ENCODE measurements at regions not wholly inside any gene's neighbourhood (a gene's known extent, or its start where the extent isn't known, plus 50 kb on each side); places are given as distances from the start of the nearest gene placed in this dataset.
"Not testable (repeated sequence)": the region's sequence is repeated elsewhere in the genome, so short reads cannot be mapped to it uniquely, and the experiment has no call there.

DNA sequence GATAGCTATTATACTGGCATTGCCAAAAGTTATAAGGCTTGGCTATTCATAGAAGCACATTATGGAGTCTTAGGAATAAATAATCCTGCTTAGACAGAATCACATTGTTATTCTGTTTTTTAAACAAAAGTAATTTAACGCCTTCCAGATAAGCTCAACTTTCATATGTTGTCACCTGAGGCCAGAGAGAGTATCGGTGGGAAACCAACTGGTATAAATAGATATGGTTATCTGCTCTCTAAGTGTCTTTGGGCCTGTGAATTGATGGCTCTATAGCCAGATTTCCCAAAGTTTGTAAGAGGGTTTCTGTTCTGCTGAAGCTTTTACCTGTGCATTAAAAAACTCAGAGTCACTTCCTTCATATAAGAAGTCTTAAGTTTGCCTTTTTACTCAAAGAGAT, 1449.4 kb downstream of the CDH11 start:
- DNase-seq: no peak

DNA sequence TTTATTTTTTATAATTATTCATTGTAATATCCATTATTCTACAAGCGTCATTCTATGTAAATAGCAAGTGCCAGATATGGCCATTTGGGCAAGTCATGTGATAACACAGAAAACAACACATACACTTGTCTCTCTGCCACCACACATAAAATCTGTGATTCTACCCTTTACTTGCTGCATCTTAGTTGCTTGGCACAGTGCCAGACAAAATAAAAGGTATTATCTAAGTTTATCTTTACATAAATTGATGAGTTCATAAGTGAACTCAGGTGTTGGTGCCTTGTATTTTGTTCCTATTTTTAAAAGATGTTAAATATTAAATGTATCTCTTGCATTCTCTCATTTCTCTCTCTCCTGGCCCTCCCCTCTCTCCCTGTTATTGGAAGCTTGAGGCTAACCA, 1458.7 kb downstream of the CDH11 start:
- no peak for DNase-seq

DNA sequence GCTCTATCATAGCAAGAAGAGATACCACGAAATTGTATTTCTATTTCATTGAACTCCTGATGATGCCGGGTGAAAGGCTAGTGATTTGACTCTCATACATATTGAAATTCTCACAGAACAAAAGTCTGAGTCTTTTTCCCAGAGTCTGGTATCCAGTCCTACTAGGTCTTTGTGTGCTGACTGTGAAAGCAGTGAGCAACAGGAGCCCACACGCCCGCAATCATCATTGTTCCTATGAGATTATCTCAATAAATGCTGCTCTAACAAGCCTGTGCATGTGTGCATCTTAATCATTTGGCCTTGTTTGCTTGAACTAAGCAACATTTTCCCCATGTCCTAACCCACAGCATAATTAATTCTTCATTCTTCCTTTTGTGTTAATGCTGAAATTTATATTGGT, 1466.0 kb downstream of the CDH11 start:
- no peak for DNase-seq

DNA sequence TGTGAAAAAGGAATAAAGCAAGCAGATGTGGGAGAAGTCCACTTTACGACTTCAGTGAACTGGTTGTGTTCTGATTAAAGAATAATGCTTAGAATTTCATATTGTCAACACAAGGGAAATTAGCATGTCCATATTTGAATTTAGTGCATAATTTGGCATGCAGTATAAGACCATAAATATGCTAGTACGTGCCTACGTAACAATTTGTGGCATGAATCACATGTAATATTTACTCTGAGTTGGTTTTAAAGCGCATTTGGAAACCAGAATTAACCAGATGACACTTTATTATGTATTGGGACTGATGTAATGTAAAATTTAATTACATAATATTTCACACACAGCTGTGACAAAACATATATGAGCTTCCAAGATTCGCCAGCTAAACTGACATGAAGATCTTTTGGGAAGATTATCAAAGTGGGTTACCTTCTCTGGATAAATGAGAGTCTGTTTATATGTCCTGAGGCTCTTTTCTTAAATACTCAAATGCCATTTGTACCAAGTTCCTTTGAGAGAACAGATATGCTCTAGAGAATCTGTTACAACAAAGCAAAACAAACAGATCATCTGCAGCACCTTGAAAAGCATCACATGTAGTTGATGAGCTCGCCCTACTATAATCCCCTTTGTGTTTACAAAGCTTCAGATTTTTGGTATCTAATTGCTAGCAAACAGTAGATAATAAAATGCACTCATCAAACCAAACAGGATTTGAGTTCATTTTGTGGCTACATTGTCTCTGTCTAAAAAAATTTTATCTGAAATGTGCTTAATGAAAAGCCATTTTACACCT, 1468.6 kb downstream of the CDH11 start:
- peak; percentile 45 for DNase-seq

DNA sequence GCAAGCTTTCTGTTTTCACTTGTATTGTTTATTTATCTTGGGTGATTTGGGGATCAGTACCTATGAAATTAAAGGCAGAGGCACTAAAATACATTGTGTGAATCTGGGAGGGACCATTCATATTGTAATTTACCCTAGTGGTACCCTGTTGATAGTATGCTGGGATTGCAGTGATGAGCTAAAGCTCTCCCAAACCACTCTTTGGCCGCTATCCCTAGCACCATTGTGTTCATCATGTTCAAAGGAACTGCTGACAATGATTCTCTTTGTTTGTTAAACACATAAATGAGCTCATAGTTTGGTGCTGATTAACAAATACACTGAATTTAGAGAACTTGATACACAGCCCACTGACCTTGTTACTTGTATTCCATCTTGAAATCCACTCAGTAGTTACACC, 1469.8 kb downstream of the CDH11 start:
- peak; percentile 10 for DNase-seq

DNA sequence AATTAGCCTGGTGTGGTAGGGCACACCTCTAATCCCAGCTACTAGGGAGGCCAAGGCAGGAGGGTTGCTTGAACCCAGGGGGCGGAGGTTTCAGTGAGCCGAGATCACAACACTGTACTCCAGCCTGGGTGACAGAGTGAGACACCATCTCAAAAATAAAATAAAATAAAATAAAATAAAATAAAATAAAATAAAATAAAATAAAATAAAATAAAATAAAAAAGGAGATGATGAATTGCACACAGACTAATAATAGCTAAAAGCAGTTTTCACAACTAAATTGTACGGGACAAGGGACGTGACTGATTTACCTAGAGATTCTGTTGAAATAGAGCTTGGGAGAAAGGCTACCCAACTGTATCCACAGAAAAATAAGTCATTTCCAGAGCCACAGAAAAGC, 1471.3 kb downstream of the CDH11 start:
- no peak for DNase-seq

DNA sequence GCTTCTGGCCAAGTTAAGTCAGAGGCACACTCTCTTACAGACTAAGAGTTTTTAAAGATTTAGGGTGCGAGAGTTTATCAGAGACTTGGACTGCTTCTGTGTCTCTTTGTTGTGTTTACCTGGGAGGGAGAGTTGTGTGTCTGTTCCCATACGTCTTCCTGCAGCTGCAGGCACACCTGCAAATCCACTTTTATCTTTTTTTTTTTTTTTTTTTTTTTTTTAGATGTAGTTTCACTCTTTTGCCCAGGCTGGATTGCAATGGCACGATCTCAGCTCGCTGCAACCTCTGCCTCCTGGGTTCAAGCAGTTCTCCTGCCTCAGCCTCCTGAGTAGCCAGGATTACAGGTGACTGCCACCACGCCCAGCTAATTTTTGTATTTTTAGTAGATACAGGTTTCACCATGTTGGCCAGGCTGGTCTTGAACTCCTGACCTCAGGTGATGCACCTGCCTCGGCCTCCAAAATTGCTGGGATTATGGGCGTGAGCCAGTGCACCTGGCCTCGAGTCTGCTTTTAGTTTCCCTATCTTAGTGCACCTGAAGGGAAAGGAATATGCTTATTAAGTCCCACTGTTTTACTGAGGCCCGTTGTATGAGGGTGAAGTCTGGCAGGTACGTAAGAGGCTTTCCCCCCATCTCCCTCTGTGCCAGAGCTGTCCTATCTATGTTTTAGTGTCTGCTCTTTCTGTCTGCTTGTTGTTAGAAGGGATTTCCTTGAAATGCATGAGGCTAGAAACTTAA, 1488.0 kb downstream of the CDH11 start:
- not testable (repeated sequence) for DNase-seq

DNA sequence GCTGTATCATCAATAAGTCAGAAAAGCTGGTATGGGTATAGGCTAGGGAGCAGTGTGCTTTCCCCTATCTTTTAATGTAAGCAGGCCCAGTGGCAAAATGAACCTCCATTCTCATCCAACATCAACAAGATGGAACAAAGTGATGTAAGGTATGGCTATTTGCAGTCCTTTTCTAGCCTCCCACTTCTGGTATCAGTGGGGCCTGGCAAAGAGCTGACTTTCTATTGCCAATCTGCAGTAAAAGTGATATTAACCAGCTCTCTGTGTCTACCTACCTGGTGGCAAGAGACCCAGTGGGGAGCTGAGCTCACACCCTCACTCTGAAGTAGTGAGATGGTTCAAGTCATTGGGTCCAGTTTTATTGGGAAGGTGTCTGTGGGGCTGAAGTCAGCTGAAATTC, 1492.6 kb downstream of the CDH11 start:
- no peak for DNase-seq

DNA sequence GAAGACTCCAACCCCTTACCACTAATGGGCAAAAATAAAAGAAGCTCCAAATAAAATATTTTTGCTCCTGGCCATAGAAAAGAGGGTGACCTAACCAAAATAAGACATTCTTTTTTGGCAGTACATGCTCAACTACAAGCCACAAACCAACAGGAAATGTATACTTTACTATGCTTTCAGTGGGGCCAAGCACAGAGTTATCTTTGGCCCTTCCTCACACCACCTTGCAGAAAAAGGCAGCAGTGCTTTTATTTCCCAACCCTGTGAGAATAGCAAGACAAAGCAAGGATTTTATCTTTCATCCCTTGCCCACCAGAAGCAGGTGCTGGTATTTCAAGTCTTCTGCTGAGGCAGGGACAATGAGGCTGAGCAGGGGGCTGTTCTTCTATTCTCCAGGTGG, 1493.1 kb downstream of the CDH11 start:
- DNase-seq: no peak

DNA sequence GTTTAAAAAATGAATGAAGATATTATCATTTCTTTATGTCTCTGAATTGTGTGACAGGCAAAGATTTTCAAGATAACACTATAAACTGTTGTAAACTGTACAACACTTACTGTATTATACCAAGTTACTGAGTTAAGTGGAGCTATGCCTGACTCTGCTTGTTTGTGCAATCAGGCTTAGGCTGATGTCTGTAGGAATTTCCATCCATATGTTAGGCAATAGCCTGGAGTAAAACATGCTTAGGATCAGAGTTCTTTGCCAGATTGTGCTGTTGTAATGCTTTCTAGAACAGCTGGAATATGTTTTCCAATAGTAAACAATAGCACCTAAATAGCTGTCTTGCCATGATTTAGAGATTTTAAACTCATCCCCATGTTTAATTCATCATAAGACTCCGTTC, 1496.7 kb downstream of the CDH11 start:
- DNase-seq: no peak

DNA sequence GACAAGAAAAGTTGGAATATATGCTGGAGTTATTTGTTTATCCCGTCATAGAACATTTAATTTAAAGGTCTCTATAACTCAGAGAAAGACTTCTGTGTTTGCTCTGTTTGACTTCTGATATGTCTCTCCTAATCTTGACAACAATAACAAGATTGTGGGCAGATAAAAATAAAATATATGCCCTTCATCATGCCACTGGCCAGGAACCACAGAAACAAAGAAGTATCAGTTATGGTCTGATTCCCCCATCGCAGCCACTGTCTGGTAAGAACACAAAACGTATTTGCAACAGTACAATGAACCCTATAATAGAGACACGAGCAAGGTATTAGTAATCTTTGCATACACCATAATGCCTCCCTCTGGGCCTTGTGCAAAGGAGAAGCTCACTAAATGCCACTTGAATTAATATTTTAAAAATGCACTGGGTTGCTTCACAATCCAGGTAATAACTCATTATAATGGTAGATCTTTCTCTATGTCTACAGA, 1498.3 kb downstream of the CDH11 start:
- DNase-seq: no peak

DNA sequence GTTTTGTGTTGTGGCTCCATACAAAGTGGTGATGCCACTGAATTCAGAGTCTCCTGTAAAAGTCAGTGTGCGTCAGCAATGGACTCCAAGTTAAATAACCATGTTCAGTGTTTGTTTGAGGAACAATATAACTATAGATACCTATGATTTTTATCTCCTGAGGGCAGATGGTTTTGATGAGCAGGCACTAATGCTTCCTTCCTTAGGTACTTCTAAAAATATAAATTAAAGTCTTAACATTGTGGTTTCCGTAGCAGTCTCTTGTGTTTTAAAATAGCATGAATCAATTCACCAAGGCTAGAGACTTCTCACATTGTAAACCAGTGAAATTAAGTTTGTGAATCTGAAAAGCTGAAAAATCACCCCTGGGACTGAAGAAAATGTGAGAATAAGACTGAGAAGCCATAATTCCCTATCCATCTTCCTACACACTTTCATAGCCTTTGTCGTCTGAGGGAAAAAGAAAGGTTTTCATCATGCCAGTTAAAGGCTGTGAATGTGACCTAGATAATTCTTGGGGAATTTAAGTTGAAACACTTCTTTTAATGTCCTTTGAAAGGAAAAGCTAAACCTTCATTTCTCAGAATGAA, 1502.9 kb downstream of the CDH11 start:
- DNase-seq: no peak

DNA sequence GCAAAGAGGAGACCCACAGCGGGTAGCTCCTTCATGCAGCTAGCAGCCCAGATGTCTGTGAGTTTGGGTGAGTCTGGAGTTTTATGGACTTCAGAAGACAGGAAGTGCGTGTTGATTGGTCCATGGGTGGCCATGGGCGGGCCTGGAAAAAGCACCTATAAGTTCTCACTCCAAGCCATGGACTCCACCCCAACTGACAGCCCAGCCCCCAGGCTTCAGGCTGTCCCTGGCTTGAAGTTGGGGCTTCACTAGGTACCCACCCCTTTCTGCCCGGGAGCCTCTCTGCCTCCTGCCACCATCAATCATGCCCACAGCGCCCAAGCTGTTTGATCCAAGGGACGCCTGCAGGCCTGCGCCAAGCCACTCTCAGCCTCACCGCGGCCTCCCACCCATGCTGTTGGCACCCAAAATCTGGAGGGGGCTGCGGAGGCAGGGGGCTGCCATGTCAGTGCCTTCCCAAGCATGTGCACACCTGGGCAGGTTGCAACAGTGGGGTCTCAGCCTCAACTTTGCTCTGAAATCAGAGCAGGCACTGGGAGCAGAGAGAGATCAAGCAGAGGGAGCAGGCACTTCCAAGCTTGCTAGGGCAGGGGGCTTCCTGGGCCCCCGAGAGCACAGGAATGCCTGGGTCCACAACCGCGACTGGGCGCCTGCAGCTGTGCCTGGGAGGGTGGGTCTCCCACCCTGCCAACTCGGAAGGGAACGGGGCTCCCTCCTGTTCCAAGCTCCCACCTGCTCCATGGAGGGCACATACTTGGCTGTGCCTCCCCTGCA, 1503.7 kb downstream of the CDH11 start:
- DNase-seq: peak; percentile 51

DNA sequence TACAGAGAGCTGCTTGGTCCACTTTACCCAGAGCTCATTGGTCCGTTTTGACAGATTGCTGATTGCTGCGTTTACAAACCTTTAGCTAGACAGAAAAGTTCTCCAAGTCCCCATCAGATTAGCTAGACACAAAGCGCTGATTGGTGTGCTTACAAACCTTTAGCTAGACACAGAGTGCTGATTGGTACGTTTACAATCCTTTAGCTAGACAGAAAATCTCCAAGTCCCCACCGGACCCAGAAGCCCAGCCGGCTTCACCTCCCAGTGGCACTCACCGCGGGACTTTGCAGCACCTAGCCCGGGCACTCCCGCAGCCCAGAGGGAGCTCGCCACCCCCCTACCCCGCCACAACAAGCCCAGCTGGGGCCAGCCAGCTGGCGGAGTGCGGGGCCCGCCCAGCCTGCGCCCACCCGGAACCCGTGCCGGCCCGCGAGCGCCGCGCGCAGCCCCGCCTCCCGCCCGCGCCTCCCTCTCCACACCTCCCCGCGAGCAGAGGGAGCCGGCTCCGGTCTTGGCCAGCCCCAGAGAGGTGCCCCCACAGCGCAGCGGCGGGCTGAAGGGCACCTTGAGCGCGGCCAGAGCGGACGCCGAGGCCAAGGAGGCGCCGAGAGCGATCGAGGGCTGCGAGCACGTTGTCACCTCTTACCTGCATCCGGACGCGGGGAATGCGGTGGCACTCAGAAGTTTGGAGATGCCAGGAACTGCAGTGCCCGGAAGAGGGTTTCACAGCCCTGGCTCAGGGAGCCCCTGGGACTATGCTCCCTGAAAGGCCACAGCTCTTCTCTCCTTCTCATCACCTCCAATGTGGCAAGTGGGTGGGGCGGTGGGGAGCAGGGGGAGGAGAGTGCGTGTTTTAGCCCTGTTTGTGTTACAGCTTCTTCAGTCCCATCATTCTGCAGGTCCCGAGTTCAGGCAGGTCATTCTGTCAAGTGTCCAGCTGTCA, 1504.5 kb downstream of the CDH11 start:
- DNase-seq: peak; percentile 51

DNA sequence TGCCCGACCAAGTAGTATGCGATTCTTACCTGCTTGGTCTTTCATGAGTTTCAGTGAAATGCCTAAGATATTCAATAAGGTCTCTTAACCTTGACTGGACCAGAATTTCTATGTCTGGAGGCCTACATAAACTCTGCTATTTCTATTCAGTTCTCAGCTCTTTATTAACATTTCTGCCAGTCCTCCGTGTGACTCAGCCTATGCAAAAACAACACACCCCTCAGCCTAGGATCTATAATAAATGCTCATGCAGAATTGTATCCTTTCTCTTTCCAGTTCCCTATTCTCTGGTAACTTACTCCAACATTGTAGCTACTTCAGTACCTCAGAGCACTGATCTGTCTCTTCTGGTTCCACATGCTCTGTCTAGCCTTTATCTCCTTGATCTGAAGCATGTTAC, 1507.4 kb downstream of the CDH11 start:
- no peak for DNase-seq

DNA sequence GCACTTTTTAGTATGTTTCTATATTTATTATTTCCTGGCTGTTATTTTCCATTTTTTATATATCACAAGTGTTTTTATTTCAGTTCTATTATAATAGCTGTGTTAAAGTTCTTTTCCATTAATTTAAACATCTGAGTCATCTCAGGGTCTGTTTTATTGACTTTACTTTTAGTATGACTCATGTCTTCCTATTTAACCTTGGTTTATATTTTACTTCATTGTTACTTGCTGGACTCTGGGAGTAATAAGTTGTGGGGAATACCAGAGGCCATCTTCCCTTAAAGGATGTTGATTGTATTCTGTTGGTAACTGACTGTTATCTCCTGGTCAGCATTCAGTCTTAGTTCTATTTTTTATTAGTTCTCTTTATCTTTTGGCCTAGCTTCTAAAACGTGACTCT, 1508.2 kb downstream of the CDH11 start:
- DNase-seq: no peak

DNA sequence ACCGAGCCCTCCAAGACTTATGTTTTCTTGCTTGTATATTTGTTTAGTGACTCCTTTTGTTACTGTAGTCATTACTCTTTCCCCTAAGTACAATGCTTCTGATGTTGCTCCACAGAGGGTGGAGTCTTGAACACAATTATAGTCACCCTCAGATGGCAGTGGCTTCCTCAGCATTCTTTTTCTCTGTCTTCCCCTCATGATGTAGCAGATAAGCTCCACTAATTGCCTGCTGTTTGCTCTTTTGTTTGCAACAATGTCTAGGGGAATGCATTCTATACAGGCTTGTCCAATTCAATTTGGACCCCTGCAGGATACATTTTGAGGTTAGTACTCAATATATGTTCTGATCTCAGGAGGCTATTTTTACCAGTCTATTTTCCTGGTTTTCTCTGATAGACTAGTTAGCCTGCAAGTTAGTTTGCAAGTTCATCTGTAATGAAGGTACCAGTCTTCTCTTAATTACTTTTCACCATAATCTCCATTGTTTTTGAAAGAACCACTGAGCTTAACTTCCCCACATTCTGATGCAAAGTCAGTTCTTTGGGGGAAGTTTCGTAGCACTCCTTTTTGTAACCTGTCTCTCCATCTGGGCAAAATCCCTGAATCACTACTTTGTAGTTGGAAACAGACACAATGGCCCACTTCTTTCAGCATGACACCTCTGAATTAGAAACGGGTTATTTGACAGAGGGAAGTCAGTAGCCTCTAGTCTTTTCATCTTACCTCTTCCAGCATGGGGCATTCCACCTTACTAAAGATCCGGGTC, 1509.2 kb downstream of the CDH11 start:
- no peak for DNase-seq

DNA sequence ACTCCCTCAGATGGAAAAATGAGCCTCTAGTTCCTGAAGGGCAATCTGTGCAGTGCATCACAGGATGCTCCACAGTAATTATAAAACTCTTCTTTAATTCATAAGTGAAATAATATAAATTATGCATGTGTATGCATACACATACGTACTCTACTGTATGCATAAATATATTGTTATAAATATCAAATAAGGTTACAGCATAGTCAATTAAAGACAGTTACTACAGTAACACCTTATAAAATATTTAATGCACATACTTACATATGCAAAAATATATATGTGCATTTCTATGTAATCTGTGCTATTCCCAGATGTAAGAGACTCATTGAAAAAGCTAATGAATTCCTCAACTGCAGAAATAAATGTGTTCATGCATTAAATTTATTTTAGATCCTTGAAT, 1515.1 kb downstream of the CDH11 start:
- no peak for DNase-seq

DNA sequence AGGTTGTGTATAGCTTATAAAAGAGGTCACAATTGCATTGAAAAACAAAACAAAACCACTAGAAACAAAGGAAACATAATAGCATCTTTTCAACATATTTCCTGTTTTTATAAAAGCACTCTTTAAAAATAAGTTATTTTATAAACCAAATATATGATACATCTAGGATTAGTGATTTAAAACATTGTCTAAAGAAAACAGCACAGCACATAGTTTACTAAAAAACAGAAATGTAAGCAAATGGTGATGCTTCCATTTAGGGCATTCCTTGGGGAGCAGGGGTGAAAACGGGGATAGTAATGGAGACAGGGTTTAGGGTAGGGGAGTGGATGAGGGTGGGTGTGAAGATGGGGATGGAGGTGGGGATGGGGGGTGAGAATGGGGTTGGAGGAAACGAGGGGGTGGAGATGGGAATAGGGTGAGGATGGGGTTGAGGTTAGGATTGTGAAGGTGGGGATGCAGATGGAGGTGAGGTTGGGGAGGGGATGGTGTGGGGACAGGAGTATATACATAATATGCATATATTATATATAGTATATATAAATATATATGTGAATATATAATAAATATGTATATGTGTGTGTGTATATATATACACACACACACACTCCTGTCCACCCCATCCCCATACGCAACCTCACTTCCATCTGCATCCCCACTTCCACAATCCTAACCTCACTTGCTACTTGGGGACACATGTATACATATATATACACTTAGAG, 1519.5 kb downstream of the CDH11 start:
- DNase-seq: no peak

DNA sequence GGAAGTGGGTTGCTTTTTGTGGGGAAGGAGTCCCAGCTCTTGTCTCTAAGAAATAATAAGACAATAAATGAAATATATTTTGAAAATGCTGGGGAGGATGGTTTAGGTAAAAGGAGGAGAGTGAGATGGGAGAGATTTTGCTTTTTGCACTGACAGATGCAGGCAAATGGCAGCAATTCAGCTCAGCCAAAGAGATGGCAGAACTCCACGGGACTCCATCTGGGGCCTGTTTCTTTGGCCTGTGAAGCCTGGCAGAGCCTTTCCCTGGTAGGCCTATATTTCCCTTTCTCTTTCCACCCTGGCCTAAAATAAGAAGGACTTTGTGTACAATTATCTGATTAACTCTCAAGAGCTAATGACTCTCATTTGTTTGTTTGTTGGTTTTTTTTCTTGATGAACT, 1525.1 kb downstream of the CDH11 start:
- DNase-seq: no peak

DNA sequence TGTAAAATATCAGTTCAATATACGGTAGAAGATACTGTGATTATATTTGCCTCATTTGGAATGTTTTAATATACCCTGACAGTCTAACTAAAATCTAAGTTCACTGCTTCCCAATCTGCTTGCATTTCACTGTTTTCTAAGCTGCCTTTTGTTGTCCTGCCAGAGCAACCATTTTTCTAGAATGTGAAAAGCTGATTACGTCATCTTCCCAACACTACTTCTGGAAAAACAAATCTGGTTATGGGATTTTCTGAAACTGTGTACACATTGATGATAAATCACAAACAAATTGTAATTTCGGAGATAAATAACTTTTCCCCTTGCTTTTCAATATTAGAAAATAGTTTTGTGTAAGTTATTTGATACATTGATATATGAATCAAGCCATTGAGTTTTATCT, 1529.0 kb downstream of the CDH11 start:
- DNase-seq: no peak
